HEK293 (cell line): ENCODE measurements at regions not wholly inside any gene's neighbourhood (a gene's known extent, or its start where the extent isn't known, plus 50 kb on each side); places are given as distances from the start of the nearest gene placed in this dataset.

Source experiments
- CTCF ChIA-PET: fragments of 350-600 bp; formaldehyde crosslinking; extraction: SDS; loops from one replicate; lab custom pipeline; 2021; ENCODE audit warnings: antibody characterized with exemption; lab: Yijun Ruan, JAX
- POLR2A ChIA-PET: fragments of 300-600 bp; formaldehyde crosslinking; extraction: SDS; loops from one replicate; lab custom pipeline; 2020; ENCODE audit warnings: antibody characterized with exemption, inconsistent platforms; lab: Yijun Ruan, JAX
- H3K27ac ChIP-seq: fragments of 200-500 bp; sonication (Bioruptor generic); 2 replicates; pipeline ENCODE4 v1.5.1; 2014; ENCODE audit warnings: low read depth, low read length, control low read depth, inconsistent platforms; ENCODE audit errors: extremely low read depth
- H3K36me3 ChIP-seq, 2 experiments: fragments of 200-500 bp in 1 of 2; sonication (Bioruptor generic) in 1 of 2; 1 replicate in 1 of 2; 2 replicates in 1 of 2; pipeline ENCODE4 v1.5.1; 2014 to 2017; ENCODE audit warnings: inconsistent platforms in 2 of 2, low read length in 2 of 2; ENCODE audit not compliant: control insufficient read depth in 2 of 2, insufficient read depth in 1 of 2
- H3K4me1 ChIP-seq: fragments of 200-500 bp; sonication (Bioruptor generic); 2 replicates; pipeline ENCODE4 v1.5.1; 2014; ENCODE audit warnings: mild to moderate bottlenecking, low read length, inconsistent platforms; ENCODE audit not compliant: control insufficient read depth, insufficient read depth
- H3K4me3 ChIP-seq: 2 replicates; pipeline ENCODE4 v1.5.1; 2011; ENCODE audit warnings: low read depth, mild to moderate bottlenecking, control low read depth, low read length, moderate library complexity
- H3K9me3 ChIP-seq: fragments of 200-500 bp; sonication (Bioruptor generic); 2 replicates; pipeline ENCODE4 v1.5.1; 2014; ENCODE audit warnings: low read depth, low read length, inconsistent platforms; ENCODE audit not compliant: control insufficient read depth, insufficient read depth
- GLI2 ChIP-seq: fragments of 450-650 bp; formaldehyde crosslinking; IDR thresholded peaks from 2 replicates; pipeline ENCODE4; 2017; ENCODE audit warnings: missing biosample characterization, missing genetic modification characterization, low read depth, borderline replicate concordance
- GLIS2 ChIP-seq: fragments of 450-650 bp; formaldehyde crosslinking; IDR thresholded peaks from 2 replicates; pipeline ENCODE4 v1.5.1; 2016; ENCODE audit warnings: missing biosample characterization, missing genetic modification characterization
- OVOL3 ChIP-seq: fragments of 450-650 bp; formaldehyde crosslinking; IDR thresholded peaks from 2 replicates; pipeline ENCODE4 v1.5.1; 2016; ENCODE audit warnings: missing biosample characterization, missing genetic modification characterization
- ZBTB48 ChIP-seq: fragments of 450-650 bp; formaldehyde crosslinking; IDR thresholded peaks from 2 replicates; pipeline ENCODE4 v1.5.1; 2016; ENCODE audit warnings: missing biosample characterization, missing genetic modification characterization
- ZFHX2 ChIP-seq: fragments of 450-650 bp; formaldehyde crosslinking; conservative IDR thresholded peaks from 2 replicates; pipeline ENCODE4 v1.5.1; 2016; ENCODE audit warnings: missing biosample characterization, missing genetic modification characterization
- ZNF114 ChIP-seq: fragments of 450-650 bp; formaldehyde crosslinking; IDR thresholded peaks from 2 replicates; pipeline ENCODE4 v1.5.0; 2017; ENCODE audit warnings: missing biosample characterization, missing genetic modification characterization
- ZNF121 ChIP-seq: fragments of 450-650 bp; formaldehyde crosslinking; IDR thresholded peaks from 2 replicates; pipeline ENCODE4 v1.5.1; 2016; ENCODE audit warnings: missing biosample characterization, missing genetic modification characterization
- ZNF133 ChIP-seq: fragments of 450-650 bp; formaldehyde crosslinking; IDR thresholded peaks from 2 replicates; pipeline ENCODE4 v1.5.1; 2016; ENCODE audit warnings: missing biosample characterization, missing genetic modification characterization
- ZNF175 ChIP-seq: fragments of 450-650 bp; formaldehyde crosslinking; IDR thresholded peaks from 2 replicates; pipeline ENCODE4 v1.5.1; 2016; ENCODE audit warnings: missing biosample characterization, missing genetic modification characterization
- ZNF2 ChIP-seq: fragments of 450-650 bp; formaldehyde crosslinking; IDR thresholded peaks from 2 replicates; pipeline ENCODE4 v1.5.1; 2016; ENCODE audit warnings: missing biosample characterization, missing genetic modification characterization
- ZNF324 ChIP-seq: fragments of 450-650 bp; formaldehyde crosslinking; IDR thresholded peaks from 2 replicates; pipeline ENCODE4 v1.5.1; 2016; ENCODE audit warnings: missing biosample characterization, missing genetic modification characterization
- ZNF521 ChIP-seq: fragments of 450-650 bp; formaldehyde crosslinking; IDR thresholded peaks from 2 replicates; pipeline ENCODE4 v1.5.1; 2017; ENCODE audit warnings: missing biosample characterization, mild to moderate bottlenecking, missing genetic modification characterization
- ZNF544 ChIP-seq: fragments of 450-650 bp; formaldehyde crosslinking; IDR thresholded peaks from 2 replicates; pipeline ENCODE4 v1.5.0; 2017; ENCODE audit warnings: missing biosample characterization, missing genetic modification characterization
- ZNF610 ChIP-seq: fragments of 450-650 bp; formaldehyde crosslinking; IDR thresholded peaks from 2 replicates; pipeline ENCODE4 v1.5.1; 2016; ENCODE audit warnings: missing biosample characterization, missing genetic modification characterization, borderline replicate concordance
- TF ChIP-seq, protein P1 (sequence below): fragments of 450-650 bp; formaldehyde crosslinking; IDR thresholded peaks from 2 replicates; pipeline ENCODE4 v1.5.1; 2016; ENCODE audit warnings: missing biosample characterization, missing genetic modification characterization
- TF ChIP-seq, protein P2 (sequence below): fragments of 450-650 bp; formaldehyde crosslinking; IDR thresholded peaks from 2 replicates; pipeline ENCODE4 v1.5.1; 2016; ENCODE audit warnings: missing biosample characterization, missing genetic modification characterization, low read depth
- TF ChIP-seq, protein P3 (sequence below): fragments of 450-650 bp; formaldehyde crosslinking; IDR thresholded peaks from 2 replicates; pipeline ENCODE4 v1.5.1; 2016; ENCODE audit warnings: missing biosample characterization, missing genetic modification characterization
- TF ChIP-seq, protein P4 (sequence below): fragments of 450-650 bp; formaldehyde crosslinking; IDR thresholded peaks from 2 replicates; pipeline ENCODE4 v1.5.1; 2016; ENCODE audit warnings: missing biosample characterization, missing genetic modification characterization
- TF ChIP-seq, protein P5 (sequence below): fragments of 450-650 bp; formaldehyde crosslinking; IDR thresholded peaks from 2 replicates; pipeline ENCODE4 v1.5.1; 2016; ENCODE audit warnings: missing biosample characterization, missing genetic modification characterization
- TF ChIP-seq, protein P6 (sequence below): fragments of 450-650 bp; formaldehyde crosslinking; IDR thresholded peaks from 2 replicates; pipeline ENCODE4 v1.5.1; 2016; ENCODE audit warnings: missing biosample characterization, missing genetic modification characterization
- TF ChIP-seq, protein P7 (sequence below): fragments of 450-650 bp; formaldehyde crosslinking; IDR thresholded peaks from 2 replicates; pipeline ENCODE4 v1.5.1; 2016; ENCODE audit warnings: missing biosample characterization, missing genetic modification characterization
- TF ChIP-seq, protein P8 (sequence below): fragments of 450-650 bp; IDR thresholded peaks from 2 replicates; pipeline ENCODE4 v1.5.1; 2018; ENCODE audit warnings: missing biosample characterization, mild to moderate bottlenecking, missing genetic modification characterization

DNA sequence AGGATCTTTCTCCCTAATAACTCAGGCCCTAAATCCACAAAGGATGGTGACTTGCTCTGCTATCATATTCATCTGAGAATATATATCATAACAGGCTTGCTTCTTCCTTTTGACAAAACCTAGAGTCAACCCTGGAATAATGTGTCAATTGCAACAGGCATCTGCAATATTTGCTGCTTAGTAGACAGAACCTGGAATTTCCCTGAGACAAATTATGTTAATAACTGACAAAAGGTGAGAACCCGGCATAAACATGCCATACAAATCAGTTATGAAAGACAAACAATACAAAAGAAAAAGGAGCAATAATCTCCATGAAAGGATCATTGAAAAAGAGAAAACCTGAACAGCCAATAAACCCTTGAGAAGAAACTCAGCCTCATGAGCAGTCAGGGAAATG is 114.5 kb upstream of the CDCA7L start:
- ChIA-PET CTCF (no interaction called here), POLR2A (no interaction called here)
- no peaks in the 10 kb centered on the region for H3K4me1 ChIP-seq
- no peaks in the 10 kb centered on the region for H3K36me3 ChIP-seq
- H3K4me3 ChIP-seq: no peak overlapping the region
- TF ChIP-seq OVOL3 (tag by site-specific recombination) (no peak), GLI2 (tag by site-specific recombination) (no peak), ZNF610 (no peak), ZNF114 (tag by site-specific recombination) (no peak), GLIS2 (tag by site-specific recombination) (no peak), ZNF324 (tag by site-specific recombination) (no peak), ZNF544 (no peak), ZNF175 (tag by site-specific recombination) (no peak), ZNF2 (no peak)
- TF ChIP-seq, protein P1, sequence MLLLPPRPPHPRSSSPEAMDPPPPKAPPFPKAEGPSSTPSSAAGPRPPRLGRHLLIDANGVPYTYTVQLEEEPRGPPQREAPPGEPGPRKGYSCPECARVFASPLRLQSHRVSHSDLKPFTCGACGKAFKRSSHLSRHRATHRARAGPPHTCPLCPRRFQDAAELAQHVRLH (tag by site-specific recombination): no peak
- TF ChIP-seq, protein P2, sequence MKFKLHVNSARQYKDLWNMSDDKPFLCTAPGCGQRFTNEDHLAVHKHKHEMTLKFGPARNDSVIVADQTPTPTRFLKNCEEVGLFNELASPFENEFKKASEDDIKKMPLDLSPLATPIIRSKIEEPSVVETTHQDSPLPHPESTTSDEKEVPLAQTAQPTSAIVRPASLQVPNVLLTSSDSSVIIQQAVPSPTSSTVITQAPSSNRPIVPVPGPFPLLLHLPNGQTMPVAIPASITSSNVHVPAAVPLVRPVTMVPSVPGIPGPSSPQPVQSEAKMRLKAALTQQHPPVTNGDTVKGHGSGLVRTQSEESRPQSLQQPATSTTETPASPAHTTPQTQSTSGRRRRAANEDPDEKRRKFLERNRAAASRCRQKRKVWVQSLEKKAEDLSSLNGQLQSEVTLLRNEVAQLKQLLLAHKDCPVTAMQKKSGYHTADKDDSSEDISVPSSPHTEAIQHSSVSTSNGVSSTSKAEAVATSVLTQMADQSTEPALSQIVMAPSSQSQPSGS (tag by site-specific recombination): no peak
- TF ChIP-seq, protein P3, sequence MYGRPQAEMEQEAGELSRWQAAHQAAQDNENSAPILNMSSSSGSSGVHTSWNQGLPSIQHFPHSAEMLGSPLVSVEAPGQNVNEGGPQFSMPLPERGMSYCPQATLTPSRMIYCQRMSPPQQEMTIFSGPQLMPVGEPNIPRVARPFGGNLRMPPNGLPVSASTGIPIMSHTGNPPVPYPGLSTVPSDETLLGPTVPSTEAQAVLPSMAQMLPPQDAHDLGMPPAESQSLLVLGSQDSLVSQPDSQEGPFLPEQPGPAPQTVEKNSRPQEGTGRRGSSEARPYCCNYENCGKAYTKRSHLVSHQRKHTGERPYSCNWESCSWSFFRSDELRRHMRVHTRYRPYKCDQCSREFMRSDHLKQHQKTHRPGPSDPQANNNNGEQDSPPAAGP (tag by site-specific recombination): no peak
- TF ChIP-seq, protein P4, sequence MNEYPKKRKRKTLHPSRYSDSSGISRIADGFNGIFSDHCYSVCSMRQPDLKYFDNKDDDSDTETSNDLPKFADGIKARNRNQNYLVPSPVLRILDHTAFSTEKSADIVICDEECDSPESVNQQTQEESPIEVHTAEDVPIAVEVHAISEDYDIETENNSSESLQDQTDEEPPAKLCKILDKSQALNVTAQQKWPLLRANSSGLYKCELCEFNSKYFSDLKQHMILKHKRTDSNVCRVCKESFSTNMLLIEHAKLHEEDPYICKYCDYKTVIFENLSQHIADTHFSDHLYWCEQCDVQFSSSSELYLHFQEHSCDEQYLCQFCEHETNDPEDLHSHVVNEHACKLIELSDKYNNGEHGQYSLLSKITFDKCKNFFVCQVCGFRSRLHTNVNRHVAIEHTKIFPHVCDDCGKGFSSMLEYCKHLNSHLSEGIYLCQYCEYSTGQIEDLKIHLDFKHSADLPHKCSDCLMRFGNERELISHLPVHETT (tag by site-specific recombination): no peak
- H3K27ac ChIP-seq: no peak overlapping the region
- H3K9me3 ChIP-seq: no peaks in the 10 kb centered on the region

DNA sequence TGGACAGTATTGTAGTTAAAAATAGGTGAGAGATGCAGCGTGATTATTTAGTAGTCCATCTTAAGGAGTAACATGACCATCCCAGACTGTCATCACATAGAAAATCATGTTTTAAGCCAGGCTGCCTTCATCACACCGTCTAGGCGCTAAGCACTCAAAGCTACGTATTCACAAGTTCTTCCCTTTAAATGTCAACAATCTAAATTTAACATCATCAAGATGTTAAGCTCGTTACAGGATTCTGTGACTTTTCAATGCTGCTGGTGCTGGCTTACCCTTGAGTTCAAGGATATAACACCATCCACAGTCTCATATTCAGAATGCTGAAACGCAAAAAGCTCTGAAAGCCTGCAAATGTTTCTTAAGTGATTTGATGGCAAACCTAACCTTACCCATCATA is 109.5 kb upstream of the CDCA7L start:
- POLR2A ChIA-PET: no interaction called here
- TF ChIP-seq, protein P5, sequence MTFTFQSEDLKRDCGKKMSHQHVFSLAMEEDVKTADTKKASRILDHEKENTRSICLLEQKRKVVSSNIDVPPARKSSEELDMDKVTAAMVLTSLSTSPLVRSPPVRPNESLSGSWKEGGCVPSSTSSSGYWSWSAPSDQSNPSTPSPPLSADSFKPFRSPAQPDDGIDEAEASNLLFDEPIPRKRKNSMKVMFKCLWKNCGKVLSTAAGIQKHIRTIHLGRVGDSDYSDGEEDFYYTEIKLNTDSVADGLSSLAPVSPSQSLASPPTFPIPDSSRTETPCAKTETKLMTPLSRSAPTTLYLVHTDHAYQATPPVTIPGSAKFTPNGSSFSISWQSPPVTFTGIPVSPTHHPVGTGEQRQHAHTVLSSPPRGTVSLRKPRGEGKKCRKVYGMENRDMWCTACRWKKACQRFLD (tag by site-specific recombination): no peak
- TF ChIP-seq, protein P6, sequence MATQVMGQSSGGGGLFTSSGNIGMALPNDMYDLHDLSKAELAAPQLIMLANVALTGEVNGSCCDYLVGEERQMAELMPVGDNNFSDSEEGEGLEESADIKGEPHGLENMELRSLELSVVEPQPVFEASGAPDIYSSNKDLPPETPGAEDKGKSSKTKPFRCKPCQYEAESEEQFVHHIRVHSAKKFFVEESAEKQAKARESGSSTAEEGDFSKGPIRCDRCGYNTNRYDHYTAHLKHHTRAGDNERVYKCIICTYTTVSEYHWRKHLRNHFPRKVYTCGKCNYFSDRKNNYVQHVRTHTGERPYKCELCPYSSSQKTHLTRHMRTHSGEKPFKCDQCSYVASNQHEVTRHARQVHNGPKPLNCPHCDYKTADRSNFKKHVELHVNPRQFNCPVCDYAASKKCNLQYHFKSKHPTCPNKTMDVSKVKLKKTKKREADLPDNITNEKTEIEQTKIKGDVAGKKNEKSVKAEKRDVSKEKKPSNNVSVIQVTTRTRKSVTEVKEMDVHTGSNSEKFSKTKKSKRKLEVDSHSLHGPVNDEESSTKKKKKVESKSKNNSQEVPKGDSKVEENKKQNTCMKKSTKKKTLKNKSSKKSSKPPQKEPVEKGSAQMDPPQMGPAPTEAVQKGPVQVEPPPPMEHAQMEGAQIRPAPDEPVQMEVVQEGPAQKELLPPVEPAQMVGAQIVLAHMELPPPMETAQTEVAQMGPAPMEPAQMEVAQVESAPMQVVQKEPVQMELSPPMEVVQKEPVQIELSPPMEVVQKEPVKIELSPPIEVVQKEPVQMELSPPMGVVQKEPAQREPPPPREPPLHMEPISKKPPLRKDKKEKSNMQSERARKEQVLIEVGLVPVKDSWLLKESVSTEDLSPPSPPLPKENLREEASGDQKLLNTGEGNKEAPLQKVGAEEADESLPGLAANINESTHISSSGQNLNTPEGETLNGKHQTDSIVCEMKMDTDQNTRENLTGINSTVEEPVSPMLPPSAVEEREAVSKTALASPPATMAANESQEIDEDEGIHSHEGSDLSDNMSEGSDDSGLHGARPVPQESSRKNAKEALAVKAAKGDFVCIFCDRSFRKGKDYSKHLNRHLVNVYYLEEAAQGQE (tag by site-specific recombination): no peak
- TF ChIP-seq ZNF521 (tag by site-specific recombination) (no peak), ZFHX2 (no peak), ZNF133 (tag by site-specific recombination) (no peak), ZNF175 (tag by site-specific recombination) (no peak), ZBTB48 (tag by site-specific recombination) (no peak), ZNF121 (no peak)
- TF ChIP-seq, protein P7, sequence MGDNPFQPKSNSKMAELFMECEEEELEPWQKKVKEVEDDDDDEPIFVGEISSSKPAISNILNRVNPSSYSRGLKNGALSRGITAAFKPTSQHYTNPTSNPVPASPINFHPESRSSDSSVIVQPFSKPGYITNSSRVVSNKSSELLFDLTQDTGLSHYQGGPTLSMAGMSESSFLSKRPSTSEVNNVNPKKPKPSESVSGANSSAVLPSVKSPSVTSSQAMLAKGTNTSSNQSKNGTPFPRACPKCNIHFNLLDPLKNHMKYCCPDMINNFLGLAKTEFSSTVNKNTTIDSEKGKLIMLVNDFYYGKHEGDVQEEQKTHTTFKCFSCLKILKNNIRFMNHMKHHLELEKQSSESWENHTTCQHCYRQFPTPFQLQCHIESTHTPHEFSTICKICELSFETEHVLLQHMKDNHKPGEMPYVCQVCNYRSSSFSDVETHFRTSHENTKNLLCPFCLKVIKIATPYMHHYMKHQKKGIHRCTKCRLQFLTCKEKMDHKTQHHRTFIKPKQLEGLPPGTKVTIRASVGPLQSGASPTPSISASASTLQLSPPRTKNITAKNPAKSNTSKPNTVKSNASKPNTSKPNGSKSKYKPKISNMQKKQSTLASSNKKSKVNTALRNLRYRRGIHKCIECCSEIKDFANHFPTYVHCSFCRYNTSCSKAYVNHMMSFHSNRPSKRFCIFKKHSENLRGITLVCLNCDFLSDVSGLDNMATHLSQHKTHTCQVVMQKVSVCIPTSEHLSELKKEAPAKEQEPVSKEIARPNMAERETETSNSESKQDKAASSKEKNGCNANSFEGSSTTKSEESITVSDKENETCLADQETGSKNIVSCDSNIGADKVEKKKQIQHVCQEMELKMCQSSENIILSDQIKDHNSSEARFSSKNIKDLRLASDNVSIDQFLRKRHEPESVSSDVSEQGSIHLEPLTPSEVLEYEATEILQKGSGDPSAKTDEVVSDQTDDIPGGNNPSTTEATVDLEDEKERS (tag by site-specific recombination): no peak
- TF ChIP-seq, protein P8, sequence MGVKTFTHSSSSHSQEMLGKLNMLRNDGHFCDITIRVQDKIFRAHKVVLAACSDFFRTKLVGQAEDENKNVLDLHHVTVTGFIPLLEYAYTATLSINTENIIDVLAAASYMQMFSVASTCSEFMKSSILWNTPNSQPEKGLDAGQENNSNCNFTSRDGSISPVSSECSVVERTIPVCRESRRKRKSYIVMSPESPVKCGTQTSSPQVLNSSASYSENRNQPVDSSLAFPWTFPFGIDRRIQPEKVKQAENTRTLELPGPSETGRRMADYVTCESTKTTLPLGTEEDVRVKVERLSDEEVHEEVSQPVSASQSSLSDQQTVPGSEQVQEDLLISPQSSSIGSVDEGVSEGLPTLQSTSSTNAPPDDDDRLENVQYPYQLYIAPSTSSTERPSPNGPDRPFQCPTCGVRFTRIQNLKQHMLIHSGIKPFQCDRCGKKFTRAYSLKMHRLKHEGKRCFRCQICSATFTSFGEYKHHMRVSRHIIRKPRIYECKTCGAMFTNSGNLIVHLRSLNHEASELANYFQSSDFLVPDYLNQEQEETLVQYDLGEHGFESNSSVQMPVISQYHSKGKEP (tag by site-specific recombination): no peak

More for the DNA sequence above, 109.5 kb upstream of the CDCA7L start:
- H3K36me3 ChIP-seq: no peaks in the 10 kb centered on the region
- no peaks in the 10 kb centered on the region for H3K9me3 ChIP-seq
- H3K27ac ChIP-seq: no peak overlapping the region
- CTCF ChIA-PET: interaction anchor here (0.5 to 0.7 kb wide), 2 partner anchors 28 to 49 kb away, joined by 3 read pairs; no protein-coding TSS in a partner anchor
- H3K4me1 ChIP-seq: no peaks in the 10 kb centered on the region
- no peak overlapping the region for H3K4me3 ChIP-seq
